HEK293T (cell line): ENCODE measurements at regions not wholly inside any gene's neighbourhood (a gene's known extent, or its start where the extent isn't known, plus 50 kb on each side); places are given as distances from the start of the nearest gene placed in this dataset.

ENCODE experiments used
- BHLHE40 ChIP-seq: fragments of 450-650 bp; IDR thresholded peaks from 2 replicates; pipeline ENCODE4 v1.6.1; 2016; ENCODE audit warnings: mild to moderate bottlenecking, moderate library complexity, borderline replicate concordance
- CTBP1 ChIP-seq: fragments of 450-650 bp; IDR thresholded peaks from 2 replicates; pipeline ENCODE4 v1.6.1; 2016; ENCODE audit warnings: borderline replicate concordance
- ELF4 ChIP-seq: fragments of 450-650 bp; IDR thresholded peaks from 2 replicates; pipeline ENCODE4 v1.6.1; 2017; ENCODE audit warnings: antibody characterized with exemption
- FOXA1 ChIP-seq: fragments of 450-650 bp; IDR thresholded peaks from 2 replicates; pipeline ENCODE4 v1.6.1; 2016; ENCODE audit warnings: mild to moderate bottlenecking
- FOXK2 ChIP-seq: fragments of 450-650 bp; IDR thresholded peaks from 2 replicates; pipeline ENCODE4 v1.6.1; 2016; ENCODE audit warnings: mild to moderate bottlenecking
- FOXM1 ChIP-seq: fragments of 450-650 bp; IDR thresholded peaks from 2 replicates; pipeline ENCODE4 v1.6.1; 2017; ENCODE audit warnings: mild to moderate bottlenecking, borderline replicate concordance
- SP1 ChIP-seq: fragments of 450-650 bp; IDR thresholded peaks from 2 replicates; pipeline ENCODE4 v1.6.1; 2017
- TARDBP ChIP-seq: fragments of 450-650 bp; IDR thresholded peaks from 2 replicates; pipeline ENCODE4 v1.6.1; 2016
- TF ChIP-seq, protein P1 (sequence below): fragments of 450-650 bp; IDR thresholded peaks from 2 replicates; pipeline ENCODE4 v1.6.1; 2016

DNA sequence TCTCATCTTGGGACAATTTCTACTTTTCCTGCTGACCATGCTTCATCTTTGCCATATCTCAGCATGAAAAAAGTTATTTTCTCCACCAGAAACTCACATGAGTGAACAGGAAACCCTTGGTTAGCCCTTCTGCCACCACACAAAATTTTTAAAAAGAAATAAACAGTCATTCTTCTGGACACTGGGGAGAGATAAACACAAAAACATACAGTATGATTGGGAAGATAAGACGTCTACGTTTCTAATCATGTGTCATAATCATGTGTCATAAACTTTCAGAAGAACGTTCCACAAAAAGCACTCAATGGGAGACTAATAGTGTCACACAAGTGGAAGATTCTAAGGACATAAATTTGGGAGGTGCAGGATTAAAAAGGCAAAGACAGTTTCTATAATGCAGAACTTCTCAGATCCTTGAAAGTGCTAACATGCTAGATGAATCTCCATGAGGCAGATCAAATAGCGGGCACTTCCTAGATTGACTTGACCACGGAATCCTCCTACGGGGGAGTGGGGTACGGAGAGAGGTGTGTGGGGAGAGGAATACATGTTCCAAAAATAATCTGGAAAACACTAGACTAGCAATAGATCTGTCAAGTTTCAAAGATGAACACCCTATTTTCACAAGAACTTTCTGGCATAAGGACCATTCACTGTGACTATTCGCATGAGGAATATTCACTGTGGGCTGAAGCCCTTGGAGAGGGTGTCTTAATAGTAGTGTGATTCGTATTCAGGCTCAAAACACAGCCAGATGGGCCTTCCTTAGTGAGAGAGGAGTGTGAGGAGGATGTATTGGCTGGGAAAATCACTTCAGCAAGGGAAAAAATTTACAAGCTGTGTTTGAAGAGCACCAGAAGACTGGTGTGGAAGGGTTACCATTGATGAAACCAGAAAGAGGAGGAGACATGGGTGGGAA lies 206.7 kb downstream of the SETD4 start:
- TF ChIP-seq, protein P1, sequence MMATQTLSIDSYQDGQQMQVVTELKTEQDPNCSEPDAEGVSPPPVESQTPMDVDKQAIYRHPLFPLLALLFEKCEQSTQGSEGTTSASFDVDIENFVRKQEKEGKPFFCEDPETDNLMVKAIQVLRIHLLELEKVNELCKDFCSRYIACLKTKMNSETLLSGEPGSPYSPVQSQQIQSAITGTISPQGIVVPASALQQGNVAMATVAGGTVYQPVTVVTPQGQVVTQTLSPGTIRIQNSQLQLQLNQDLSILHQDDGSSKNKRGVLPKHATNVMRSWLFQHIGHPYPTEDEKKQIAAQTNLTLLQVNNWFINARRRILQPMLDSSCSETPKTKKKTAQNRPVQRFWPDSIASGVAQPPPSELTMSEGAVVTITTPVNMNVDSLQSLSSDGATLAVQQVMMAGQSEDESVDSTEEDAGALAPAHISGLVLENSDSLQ: no peak
- TF ChIP-seq FOXM1 (no peak), BHLHE40 (no peak), FOXK2 (no peak), ELF4 (no peak), TARDBP (no peak), FOXA1 (no peak), SP1 (no peak), CTBP1 (no peak)
